Osteoblast (primary cell): ENCODE measurements at regions not wholly inside any gene's neighbourhood (a gene's known extent, or its start where the extent isn't known, plus 50 kb on each side); places are given as distances from the start of the nearest gene placed in this dataset.

Experiments
- DNase-seq: peaks from one replicate; pipeline ENCODE4 v3.0.0; 2011; ENCODE audit warnings: low spot score, mixed read lengths; ENCODE audit not compliant: insufficient read length; ENCODE audit errors: missing footprints
- H2AFZ ChIP-seq: 2 replicates; pipeline ENCODE4 v1.6.0; 2011; ENCODE audit warnings: mild to moderate bottlenecking, low read length
- H3K27ac ChIP-seq: 2 replicates; pipeline ENCODE4 v1.5.1; 2011; ENCODE audit warnings: mild to moderate bottlenecking, low read depth, low read length, moderate library complexity
- H3K27me3 ChIP-seq: 2 replicates; pipeline ENCODE4 v1.6.0; 2012; ENCODE audit warnings: mild to moderate bottlenecking, control low read depth, inconsistent platforms, low read length, moderate library complexity; ENCODE audit not compliant: insufficient read depth
- H3K36me3 ChIP-seq: 2 replicates; pipeline ENCODE4 v1.5.1; 2011; ENCODE audit warnings: mild to moderate bottlenecking, low read length, control low read depth, moderate library complexity; ENCODE audit not compliant: insufficient read depth
- H3K4me1 ChIP-seq: 2 replicates; pipeline ENCODE4 v1.5.1; 2011; ENCODE audit warnings: mild to moderate bottlenecking, low read length, control low read depth, moderate library complexity; ENCODE audit not compliant: insufficient read depth
- H3K4me2 ChIP-seq: 2 replicates; pipeline ENCODE4 v1.6.0; 2011; ENCODE audit warnings: mild to moderate bottlenecking, low read length; ENCODE audit not compliant: insufficient read depth
- H3K4me3 ChIP-seq: fragments of 200-600 bp; sonication (generic); 3 replicates; pipeline ENCODE4 v1.5.1; 2012; ENCODE audit warnings: mild to moderate bottlenecking, low read length, inconsistent platforms; ENCODE audit not compliant: insufficient read depth
- H3K79me2 ChIP-seq: 2 replicates; pipeline ENCODE4 v1.6.0; 2012; ENCODE audit warnings: mild to moderate bottlenecking, low read length, control low read depth, inconsistent platforms; ENCODE audit not compliant: insufficient read depth
- H3K9me3 ChIP-seq: 2 replicates; pipeline ENCODE4 v1.5.1; 2011; ENCODE audit warnings: low read depth, low read length, control low read depth
- H4K20me1 ChIP-seq: 2 replicates; pipeline ENCODE4 v1.6.0; 2012; ENCODE audit warnings: mild to moderate bottlenecking, low read length, control low read depth; ENCODE audit not compliant: insufficient read depth
- CTCF ChIP-seq: IDR thresholded peaks from 2 replicates; pipeline ENCODE4 v1.5.1; 2011; ENCODE audit warnings: mild to moderate bottlenecking, low read depth, low read length, moderate library complexity; ENCODE audit errors: extremely low read depth

DNA sequence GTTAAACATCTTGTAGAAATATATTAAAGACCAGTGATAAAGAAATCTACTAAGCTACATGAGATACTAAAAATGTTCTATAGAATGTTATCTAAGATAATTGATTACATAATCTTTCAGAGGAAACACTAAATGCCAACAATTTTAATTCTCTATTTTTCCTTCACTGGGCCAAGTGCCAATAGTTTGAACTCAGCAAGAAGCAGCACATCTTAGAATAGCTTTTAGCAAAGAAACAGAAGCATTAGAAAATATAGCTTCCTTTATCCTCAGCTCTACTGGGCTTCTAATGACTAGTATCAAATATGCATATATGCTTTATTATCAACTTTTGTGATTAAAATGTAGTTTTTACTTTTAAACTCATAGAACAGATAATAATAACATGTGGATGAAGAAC is 461.4 kb upstream of the USP15 start:
- DNase-seq, result no peak
- H2AFZ ChIP-seq, result no peak overlapping the region
- no peak overlapping the region for H3K4me2 ChIP-seq
- no peaks in the 10 kb centered on the region for H3K9me3 ChIP-seq
- H3K79me2 ChIP-seq, result no peaks in the 10 kb centered on the region
- H4K20me1 ChIP-seq, result no peaks in the 10 kb centered on the region
- H3K27ac ChIP-seq, result no peak overlapping the region
- no peaks in the 10 kb centered on the region for H3K36me3 ChIP-seq
- no peaks in the 10 kb centered on the region for H3K4me1 ChIP-seq
- H3K4me3 ChIP-seq, result no peak overlapping the region
- no peaks in the 10 kb centered on the region for H3K27me3 ChIP-seq
- no peak for TF ChIP-seq CTCF

GRCh38 chr12:61804301-61804700 is 455.9 kb upstream of the USP15 start:
- Histone ChIP-seq H3K27me3 (no peaks in the 10 kb centered on the region), H3K4me1 (no peaks in the 10 kb centered on the region), H4K20me1 (no peaks in the 10 kb centered on the region), H3K27ac (no peak overlapping the region), H3K4me2 (no peak overlapping the region), H3K79me2 (no peaks in the 10 kb centered on the region), H3K36me3 (no peaks in the 10 kb centered on the region), H2AFZ (no peak overlapping the region), H3K4me3 (no peak overlapping the region), H3K9me3 (no peaks in the 10 kb centered on the region)
- TF ChIP-seq CTCF, result no peak
- DNase-seq, result no peak

GRCh38 chr12:61808856-61809255 is 451.3 kb upstream of the USP15 start:
- Histone ChIP-seq H3K4me3 (no peak overlapping the region), H3K4me1 (no peaks in the 10 kb centered on the region), H3K27me3 (no peaks in the 10 kb centered on the region), H3K27ac (no peak overlapping the region), H3K9me3 (no peaks in the 10 kb centered on the region), H3K4me2 (no peak overlapping the region), H3K79me2 (no peaks in the 10 kb centered on the region), H2AFZ (no peak overlapping the region), H4K20me1 (no peaks in the 10 kb centered on the region), H3K36me3 (no peaks in the 10 kb centered on the region)
- DNase-seq, result no peak
- TF ChIP-seq CTCF, result no peak

DNA sequence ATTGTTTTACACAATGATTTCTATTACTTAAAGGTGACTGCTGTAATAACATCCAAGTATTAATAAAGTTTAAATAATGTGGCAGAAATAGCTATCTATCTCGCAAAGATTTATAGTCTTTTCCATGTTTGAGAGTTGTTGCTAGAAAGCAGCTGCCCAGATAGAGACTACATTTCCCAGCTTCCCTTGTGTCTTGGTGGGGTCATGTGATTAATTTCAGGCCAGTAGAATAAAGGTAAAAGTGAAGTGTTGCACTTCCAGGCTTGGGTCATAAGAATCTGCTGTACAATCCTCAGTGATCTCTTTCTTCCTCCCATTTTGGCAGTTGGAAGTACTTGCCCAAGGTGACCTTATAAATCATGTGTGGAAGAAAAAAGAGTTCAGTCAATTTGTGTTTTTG is 449.7 kb upstream of the USP15 start:
- TF ChIP-seq CTCF, result no peak
- DNase-seq, result no peak
- Histone ChIP-seq H3K79me2 (no peaks in the 10 kb centered on the region), H3K27me3 (no peaks in the 10 kb centered on the region), H3K4me2 (no peak overlapping the region), H3K36me3 (no peaks in the 10 kb centered on the region), H4K20me1 (no peaks in the 10 kb centered on the region), H3K27ac (no peak overlapping the region), H2AFZ (no peak overlapping the region), H3K4me1 (no peaks in the 10 kb centered on the region), H3K9me3 (no peaks in the 10 kb centered on the region), H3K4me3 (no peak overlapping the region)
